WTC11 (cell line): ENCODE measurements at regions not wholly inside any gene's neighbourhood (a gene's known extent, or its start where the extent isn't known, plus 50 kb on each side); places are given as distances from the start of the nearest gene placed in this dataset.
"Not testable (repeated sequence)": the region's sequence is repeated elsewhere in the genome, so short reads cannot be mapped to it uniquely, and the experiment has no call there.

ENCODE experiments used
- CTCF ChIP-seq: fragments of 200-600 bp; IDR thresholded peaks from 2 replicates; pipeline ENCODE4 v1.8.0; 2022; ENCODE audit warnings: antibody characterized with exemption
- STAT6 ChIP-seq: sonication (generic); formaldehyde crosslinking; conservative IDR thresholded peaks from 2 replicates; pipeline ENCODE4 v1.8.1; 2023; ENCODE audit warnings: mild to moderate bottlenecking, low read depth, missing genetic modification reagents, moderate library complexity
- ZNF396 ChIP-seq: fragments of 250-450 bp; sonication (Bioruptor Pico); IDR thresholded peaks from 2 replicates; pipeline ENCODE4 v1.8.0; 2021; ENCODE audit warnings: mild to moderate bottlenecking, moderate library complexity, borderline replicate concordance

GRCh38 chr18:59039040-59039320, 100.7 kb upstream of the SEC11C start:
- TF ChIP-seq CTCF; STAT6 (CRISPR knock-in tag); ZNF396 (CRISPR knock-in tag): not testable (repeated sequence)
